RWPE2 (cell line): ENCODE measurements at regions not wholly inside any gene's neighbourhood (a gene's known extent, or its start where the extent isn't known, plus 50 kb on each side); places are given as distances from the start of the nearest gene placed in this dataset.

Experiments used
- ATAC-seq: fragments of 200-7000 bp; cut with Tn5 transposase; 3 replicates; pipeline ENCODE4 v1.9.1; 2021; ENCODE audit warnings: low read depth
- DNase-seq: peaks from one replicate; pipeline ENCODE4 v3.0.0-alpha.2; 2020; ENCODE audit warnings: low spot score
- H3K27ac ChIP-seq: fragments of 450-650 bp; 2 replicates; pipeline ENCODE4 v1.5.1; 2017; ENCODE audit warnings: mild to moderate bottlenecking; ENCODE audit not compliant: poor library complexity, severe bottlenecking
- H3K27me3 ChIP-seq: fragments of 250-450 bp; sonication (Bioruptor Pico); 2 replicates; pipeline ENCODE4 v1.5.1; 2021; ENCODE audit warnings: mild to moderate bottlenecking, moderate library complexity; ENCODE audit not compliant: insufficient read depth, poor library complexity, severe bottlenecking
- H3K36me3 ChIP-seq: fragments of 250-450 bp; sonication (Bioruptor Pico); 2 replicates; pipeline ENCODE4 v1.5.1; 2020; ENCODE audit warnings: low read depth, mild to moderate bottlenecking, moderate library complexity
- H3K4me1 ChIP-seq: fragments of 250-450 bp; sonication (Bioruptor Pico); 2 replicates; pipeline ENCODE4 v1.5.1; 2021; ENCODE audit warnings: mild to moderate bottlenecking, moderate library complexity; ENCODE audit not compliant: insufficient read depth, poor library complexity, severe bottlenecking
- H3K4me3 ChIP-seq: fragments of 250-450 bp; sonication (Bioruptor Pico); 2 replicates; pipeline ENCODE4 v1.5.1; 2021; ENCODE audit warnings: mild to moderate bottlenecking, moderate library complexity; ENCODE audit not compliant: severe bottlenecking
- H3K9me3 ChIP-seq: fragments of 250-450 bp; sonication (Bioruptor Pico); 2 replicates; pipeline ENCODE4 v1.5.1; 2021; ENCODE audit warnings: mild to moderate bottlenecking, moderate library complexity; ENCODE audit not compliant: severe bottlenecking
- CTCF ChIP-seq: fragments of 450-650 bp; IDR thresholded peaks from one replicate; pipeline ENCODE4 v1.5.1; 2017; ENCODE audit warnings: mild to moderate bottlenecking, moderate library complexity; ENCODE audit not compliant: poor library complexity, severe bottlenecking

GRCh38 chr2:136496966-136497365, 268.4 kb upstream of the THSD7B start:
- Histone ChIP-seq H3K4me1 (no peaks in the 10 kb centered on the region), H3K9me3 (no peaks in the 10 kb centered on the region), H3K27ac (no peak overlapping the region), H3K4me3 (no peak overlapping the region), H3K27me3 (no peaks in the 10 kb centered on the region), H3K36me3 (no peaks in the 10 kb centered on the region)
- no peak for TF ChIP-seq CTCF
- DNase-seq, result no peak
- ATAC-seq, result no peak

DNA sequence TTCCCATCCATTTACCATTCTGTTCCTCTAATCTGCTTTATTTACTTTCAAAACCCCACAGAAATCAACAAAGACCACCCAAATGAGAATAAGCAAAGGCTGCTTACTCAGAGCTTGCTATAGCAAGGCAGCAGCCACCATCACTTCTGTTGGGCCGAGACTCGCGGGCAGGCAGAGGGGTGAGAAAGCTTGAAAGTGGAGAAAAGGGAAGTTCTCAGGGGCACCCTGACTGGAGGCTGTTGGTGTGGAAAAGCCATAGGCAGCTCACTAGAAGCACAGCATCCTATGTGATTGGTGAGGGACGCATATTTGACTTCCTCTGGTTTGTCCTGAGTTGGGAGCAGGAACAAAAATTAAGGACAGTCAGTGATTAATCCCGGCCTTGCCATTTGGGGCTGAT, 269.7 kb upstream of the THSD7B start:
- TF ChIP-seq CTCF, result no peak
- H3K4me3 ChIP-seq, result no peak overlapping the region
- H3K4me1 ChIP-seq, result no peaks in the 10 kb centered on the region
- H3K27me3 ChIP-seq, result no peaks in the 10 kb centered on the region
- H3K9me3 ChIP-seq, result no peaks in the 10 kb centered on the region
- H3K36me3 ChIP-seq, result no peaks in the 10 kb centered on the region
- ATAC-seq (no peak), DNase-seq (no peak)
- H3K27ac ChIP-seq, result no peak overlapping the region

GRCh38 chr2:136492901-136493300, 272.4 kb upstream of the THSD7B start:
- DNase-seq, result no peak
- Histone ChIP-seq H3K9me3 (no peaks in the 10 kb centered on the region), H3K27me3 (no peaks in the 10 kb centered on the region), H3K4me3 (no peak overlapping the region), H3K27ac (no peak overlapping the region), H3K4me1 (no peaks in the 10 kb centered on the region), H3K36me3 (no peaks in the 10 kb centered on the region)
- no peak for ATAC-seq
- no peak for TF ChIP-seq CTCF

GRCh38 chr2:136490100-136490499, 275.2 kb upstream of the THSD7B start:
- TF ChIP-seq CTCF, result no peak
- Histone ChIP-seq H3K9me3 (no peaks in the 10 kb centered on the region), H3K4me1 (no peaks in the 10 kb centered on the region), H3K4me3 (no peak overlapping the region), H3K36me3 (no peaks in the 10 kb centered on the region), H3K27me3 (no peaks in the 10 kb centered on the region), H3K27ac (no peak overlapping the region)
- DNase-seq (no peak), ATAC-seq (no peak)

GRCh38 chr2:136487421-136487820, 277.9 kb upstream of the THSD7B start:
- no peaks in the 10 kb centered on the region for H3K4me1 ChIP-seq
- TF ChIP-seq CTCF, result no peak
- no peaks in the 10 kb centered on the region for H3K36me3 ChIP-seq
- H3K27me3 ChIP-seq, result no peaks in the 10 kb centered on the region
- ATAC-seq (no peak), DNase-seq (no peak)
- no peaks in the 10 kb centered on the region for H3K9me3 ChIP-seq
- H3K4me3 ChIP-seq, result no peak overlapping the region
- no peak overlapping the region for H3K27ac ChIP-seq
